ENCODE measurements at regions not wholly inside any gene's neighbourhood (a gene's known extent, or its start where the extent isn't known, plus 50 kb on each side); places are given as distances from the start of the nearest gene placed in this dataset.

DNA sequence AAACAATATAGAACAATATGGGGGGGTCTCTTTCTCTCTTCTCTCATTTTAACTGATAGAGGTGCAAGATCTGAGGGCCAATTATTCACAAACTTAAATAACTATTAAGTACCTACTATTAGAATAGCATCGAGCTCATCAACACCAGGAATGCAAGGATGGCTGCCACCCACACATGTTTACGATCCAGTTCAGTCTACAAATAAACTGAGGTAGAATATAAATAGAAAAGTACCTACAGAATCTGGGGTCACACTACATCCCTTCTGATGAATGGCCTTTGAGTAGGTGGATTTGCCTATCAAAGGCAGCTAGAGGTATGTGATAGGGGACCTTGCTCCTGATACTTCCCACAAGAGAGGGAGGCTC lies 91.8 kb upstream of the ZNF366 start:
- Mint-ChIP-seq H3K9me3 (peaks cover 12% of the 10 kb centered on the region), H3K36me3 (ENCODE audit: low read depth) (peaks cover 16% of the 10 kb centered on the region), H3K4me1 (ENCODE audit: low read depth) (no peaks in the 10 kb centered on the region; the same call in 1 of the 2 replicates), H3K27ac (no peak overlapping the region), H3K4me3 (no peak overlapping the region; the same call in 1 of the 2 replicates), H3K27me3 (ENCODE audit: insufficient read depth) (no peaks in the 10 kb centered on the region)
- no peak for DNase-seq
- TF ChIP-seq CTCF (IDR thresholded peaks at IDR 0.05), result no peak

GRCh38 chr5:72598401-72599064 lies 91.3 kb upstream of the ZNF366 start:
- H3K27ac Mint-ChIP-seq, result no peak overlapping the region

DNA sequence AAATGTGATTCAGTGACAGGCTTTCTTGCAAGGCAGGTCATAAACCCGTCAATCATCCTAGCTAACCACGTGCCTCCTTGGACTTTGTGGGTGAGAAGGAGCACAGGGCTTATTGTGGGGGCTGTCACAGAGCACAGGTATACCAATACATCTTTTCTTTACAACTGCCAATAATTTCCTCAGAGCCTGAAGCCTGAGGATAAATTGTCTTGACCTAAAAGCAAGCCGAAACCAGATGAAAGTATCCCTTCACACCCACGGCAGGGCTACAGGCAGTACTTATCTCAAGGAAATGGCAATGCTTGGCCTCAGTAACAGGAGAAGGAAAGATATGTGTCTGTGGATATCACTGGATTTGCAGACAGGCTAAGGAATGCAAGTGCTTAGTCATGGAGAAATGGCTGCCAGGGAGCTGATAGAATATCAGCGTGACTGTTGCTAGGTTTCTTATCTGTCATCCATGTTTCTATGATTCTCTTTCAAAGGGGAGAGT lies 90.3 kb upstream of the ZNF366 start:
- H3K27me3 Mint-ChIP-seq (ENCODE audit: insufficient read depth), result no peaks in the 10 kb centered on the region
- H3K4me1 Mint-ChIP-seq (ENCODE audit: low read depth), result no peaks in the 10 kb centered on the region; the same call in 1 of the 2 replicates
- H3K4me3 Mint-ChIP-seq, result peak overlapping the region; percentile 64
- peaks cover 12% of the 10 kb centered on the region for H3K9me3 Mint-ChIP-seq
- no peak overlapping the region for H3K27ac Mint-ChIP-seq
- peaks cover 16% of the 10 kb centered on the region for H3K36me3 Mint-ChIP-seq (ENCODE audit: low read depth)
- no peak for TF ChIP-seq CTCF (IDR thresholded peaks at IDR 0.05)
- peak; percentile 89 for DNase-seq

More at GRCh38 chr5:72598401-72599064, 91.3 kb upstream of the ZNF366 start:
- DNase-seq, result peak; percentile 44
- TF ChIP-seq CTCF (IDR thresholded peaks at IDR 0.05), result no peak
- H3K27me3 Mint-ChIP-seq (ENCODE audit: insufficient read depth), result no peaks in the 10 kb centered on the region
- peaks cover 16% of the 10 kb centered on the region for H3K36me3 Mint-ChIP-seq (ENCODE audit: low read depth)
- no peaks in the 10 kb centered on the region; the same call in 1 of the 2 replicates for H3K4me1 Mint-ChIP-seq (ENCODE audit: low read depth)
- H3K4me3 Mint-ChIP-seq, result no peak overlapping the region; the same call in 1 of the 2 replicates
- peaks cover 12% of the 10 kb centered on the region for H3K9me3 Mint-ChIP-seq

DNA sequence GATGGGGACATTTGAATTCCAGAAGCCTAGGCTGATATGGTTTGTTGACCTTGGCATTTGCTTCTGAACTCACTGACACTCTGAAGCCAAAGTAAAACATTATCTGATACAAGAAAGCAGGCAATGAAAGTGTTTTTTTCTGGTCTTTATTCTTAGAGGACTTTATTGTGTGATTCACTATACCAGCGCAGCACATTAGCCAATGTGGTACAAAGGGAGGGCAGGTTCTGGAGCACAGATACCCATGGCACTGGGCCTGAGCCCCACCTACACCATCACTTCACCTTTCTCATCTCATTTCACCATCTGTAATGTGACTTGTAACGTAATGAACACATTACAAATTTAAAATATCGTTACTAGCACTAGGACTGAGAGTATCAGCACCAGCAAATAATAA lies 89.7 kb upstream of the ZNF366 start:
- Mint-ChIP-seq H3K27me3 (ENCODE audit: insufficient read depth) (no peaks in the 10 kb centered on the region), H3K36me3 (ENCODE audit: low read depth) (peaks cover 16% of the 10 kb centered on the region), H3K4me1 (ENCODE audit: low read depth) (no peaks in the 10 kb centered on the region; the same call in 1 of the 2 replicates), H3K27ac (no peak overlapping the region), H3K9me3 (peaks cover 12% of the 10 kb centered on the region), H3K4me3 (peak overlapping the region; percentile 64; the same call in 1 of the 2 replicates)
- no peak for TF ChIP-seq CTCF (IDR thresholded peaks at IDR 0.05)
- DNase-seq, result no peak

DNA sequence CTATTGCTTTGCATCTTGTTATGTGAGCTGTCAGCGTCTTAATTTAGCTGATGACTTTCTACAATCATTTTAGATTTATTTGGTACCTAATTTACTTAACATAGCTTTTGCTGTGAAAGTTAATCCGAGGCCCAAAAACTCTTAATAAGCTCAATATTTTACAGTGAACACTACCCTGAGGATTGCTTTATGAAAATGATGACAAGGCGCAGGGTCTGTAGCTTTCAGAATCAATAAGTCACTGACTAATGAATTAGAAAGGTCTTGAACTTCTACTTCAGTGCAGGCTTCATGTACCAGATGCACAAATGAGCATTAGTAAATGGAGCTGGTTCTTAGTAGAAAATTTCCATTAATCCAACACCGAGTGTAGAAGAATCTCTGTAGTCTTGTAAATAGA lies 81.4 kb upstream of the ZNF366 start:
- no peak overlapping the region for H3K27ac Mint-ChIP-seq

More for the DNA sequence above, 81.4 kb upstream of the ZNF366 start:
- 0 out of 2 replicates have a peak, but pooled peaks cover 3% of the 10 kb centered on the region for H3K27me3 Mint-ChIP-seq (ENCODE audit: insufficient read depth)
- no peak for DNase-seq
- H3K36me3 Mint-ChIP-seq (ENCODE audit: low read depth), result no peaks in the 10 kb centered on the region
- no peak overlapping the region for H3K4me3 Mint-ChIP-seq
- no peaks in the 10 kb centered on the region for H3K9me3 Mint-ChIP-seq
- TF ChIP-seq CTCF (IDR thresholded peaks at IDR 0.05), result no peak
- peaks cover 25% of the 10 kb centered on the region for H3K4me1 Mint-ChIP-seq (ENCODE audit: low read depth)
